Urinary bladder (tissue), 3 donors: ENCODE measurements at regions not wholly inside any gene's neighbourhood (a gene's known extent, or its start where the extent isn't known, plus 50 kb on each side); places are given as distances from the start of the nearest gene placed in this dataset.

Experiments
- DNase-seq: peaks from one replicate; pipeline ENCODE4 v3.0.0-alpha.2; 2015; ENCODE audit errors: extremely low spot score
- H3K27ac ChIP-seq: one replicate; pipeline ENCODE4 v1.5.1; 2013; ENCODE audit warnings: low read depth, mild to moderate bottlenecking, moderate library complexity
- H3K36me3 ChIP-seq: one replicate; pipeline ENCODE4 v1.6.1; 2013; ENCODE audit warnings: mild to moderate bottlenecking, moderate library complexity; ENCODE audit not compliant: insufficient read depth
- H3K4me1 ChIP-seq: one replicate; pipeline ENCODE4 v1.6.1; 2013; ENCODE audit warnings: mild to moderate bottlenecking, moderate library complexity; ENCODE audit not compliant: insufficient read depth
- H3K4me3 ChIP-seq: one replicate; pipeline ENCODE4 v1.5.1; 2013; ENCODE audit warnings: low read depth, low read length
- WGBS: extraction: QIAGEN DNeasy Blood & Tissue Kit; methylation state at CpG from one replicate; pipeline ENCODE4 v1.1.7; 2013; 5-methylcytosine and 5-hydroxymethylcytosine counted together
- donor health status: healthy with polysubstance abuse.
- donor health status: healthy.

GRCh38 chr10:110408943-110409342, 88.8 kb upstream of the DUSP5 start:
- Histone ChIP-seq H3K4me1 (no peaks in the 10 kb centered on the region), H3K4me3 (no peak overlapping the region), H3K27ac (no peak overlapping the region), H3K36me3 (no peaks in the 10 kb centered on the region)
- 93% methylated on average over 8 of the region's 8 CpGs for WGBS
- no peak for DNase-seq

DNA sequence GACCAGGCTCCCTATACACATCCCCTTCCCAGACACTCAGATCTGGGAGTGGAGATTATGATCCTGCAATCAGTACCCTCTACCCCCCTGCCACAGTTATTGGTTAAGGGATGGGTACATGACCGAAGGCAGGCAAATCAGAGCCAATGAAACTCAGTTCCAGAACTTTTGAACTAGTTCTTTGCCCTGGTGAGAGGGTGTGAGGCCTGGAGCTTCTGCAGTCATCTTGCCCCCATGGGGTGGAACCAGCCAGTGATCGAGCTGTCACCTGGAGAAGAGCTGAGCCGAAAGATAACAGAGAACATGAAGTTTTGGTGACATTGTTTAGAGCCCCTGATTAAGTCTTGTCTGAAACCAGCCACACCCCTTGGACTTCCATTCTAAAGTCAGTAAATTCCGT, 88.2 kb upstream of the DUSP5 start:
- no peak for DNase-seq
- no peak overlapping the region for H3K27ac ChIP-seq
- H3K4me3 ChIP-seq: no peak overlapping the region
- H3K4me1 ChIP-seq: no peaks in the 10 kb centered on the region
- H3K36me3 ChIP-seq: no peaks in the 10 kb centered on the region
- 87% methylated on average over 4 of the region's 4 CpGs for WGBS

GRCh38 chr10:110409926-110410325, 87.8 kb upstream of the DUSP5 start:
- peak overlapping the region; percentile 46 for H3K27ac ChIP-seq
- no peaks in the 10 kb centered on the region for H3K36me3 ChIP-seq
- H3K4me1 ChIP-seq: no peaks in the 10 kb centered on the region
- H3K4me3 ChIP-seq: no peak overlapping the region
- 90% methylated on average over 4 of the region's 4 CpGs for WGBS
- DNase-seq: no peak

DNA sequence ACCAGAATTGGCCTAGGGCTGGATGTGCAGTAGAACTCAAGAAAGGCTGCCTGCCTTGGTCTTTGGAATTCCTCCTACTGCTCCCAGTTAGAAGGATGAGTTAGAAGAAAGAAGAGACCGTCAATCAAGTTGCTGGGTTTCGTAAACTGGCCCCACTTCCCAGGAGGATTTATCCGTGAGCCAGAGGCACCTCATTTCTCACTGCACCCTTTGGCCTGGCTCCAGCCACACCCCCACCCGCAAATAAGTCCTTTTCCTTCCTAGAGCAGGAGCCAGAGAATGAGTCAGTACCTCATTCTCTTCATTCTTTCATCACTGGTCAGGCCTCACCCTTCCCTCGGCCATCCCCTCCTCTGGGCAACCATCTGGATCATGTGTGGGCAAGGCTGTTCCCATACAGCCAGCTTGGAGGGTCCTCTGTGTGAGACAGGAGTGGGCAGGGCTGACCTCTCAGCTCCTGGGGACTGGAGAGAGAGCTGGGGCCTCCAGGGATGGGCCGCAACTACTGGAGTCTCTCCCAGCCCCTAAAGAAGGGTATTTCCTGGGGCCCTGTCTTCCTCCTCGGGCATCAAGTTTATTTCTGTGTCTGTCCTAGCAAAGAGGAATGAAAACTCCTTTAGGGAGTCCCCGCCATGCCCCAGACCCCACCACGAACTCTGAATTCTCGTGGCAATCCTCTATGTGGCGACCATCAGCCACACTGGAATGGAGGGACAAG, 87.2 kb upstream of the DUSP5 start:
- H3K27ac ChIP-seq: peak overlapping the region; percentile 46
- 58% methylated on average over 11 of the region's 11 CpGs for WGBS

DNA sequence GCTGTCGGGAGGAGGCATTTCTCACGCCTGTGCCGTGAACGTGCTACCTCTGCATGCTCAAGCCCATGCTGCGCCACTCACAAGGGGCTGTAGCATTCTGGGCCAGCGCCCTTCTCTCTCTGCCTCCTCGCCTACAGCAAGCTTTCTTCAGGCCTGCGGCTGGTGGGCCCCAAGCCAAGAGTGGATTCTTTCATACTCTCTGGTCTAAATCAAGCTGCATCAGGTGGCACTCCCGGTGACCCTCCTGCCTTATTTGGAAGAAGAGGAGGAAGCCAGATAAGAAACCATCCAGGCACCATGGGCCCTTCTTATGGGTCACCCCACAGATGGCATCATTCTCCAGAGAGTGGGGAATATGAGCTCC, 86.7 kb upstream of the DUSP5 start:
- Histone ChIP-seq H3K4me1 (no peaks in the 10 kb centered on the region), H3K36me3 (no peaks in the 10 kb centered on the region), H3K4me3 (no peak overlapping the region), H3K27ac (no peak overlapping the region)
- WGBS: 65% methylated on average over 9 of the region's 9 CpGs
- DNase-seq: no peak

More for the DNA sequence above, 87.2 kb upstream of the DUSP5 start:
- DNase-seq: no peak
- Histone ChIP-seq H3K4me1 (no peaks in the 10 kb centered on the region), H3K36me3 (no peaks in the 10 kb centered on the region), H3K4me3 (no peak overlapping the region)

- WGBS: 97% methylated on average over 2 of the region's 2 CpGs
- no peak overlapping the region for H3K27ac ChIP-seq
Observed at GRCh38 chr10:110413049-110413783, 84.5 kb upstream of the DUSP5 start.

GRCh38 chr10:110413903-110414547, 83.7 kb upstream of the DUSP5 start:
- 88% methylated on average over 11 of the region's 11 CpGs for WGBS
- Histone ChIP-seq H3K27ac (no peak overlapping the region), H3K36me3 (no peaks in the 10 kb centered on the region), H3K4me3 (no peak overlapping the region), H3K4me1 (no peaks in the 10 kb centered on the region)
- DNase-seq: no peak

More at GRCh38 chr10:110413049-110413783, 84.5 kb upstream of the DUSP5 start:
- Histone ChIP-seq H3K4me1 (no peaks in the 10 kb centered on the region), H3K36me3 (no peaks in the 10 kb centered on the region), H3K4me3 (no peak overlapping the region)
- no peak for DNase-seq

DNA sequence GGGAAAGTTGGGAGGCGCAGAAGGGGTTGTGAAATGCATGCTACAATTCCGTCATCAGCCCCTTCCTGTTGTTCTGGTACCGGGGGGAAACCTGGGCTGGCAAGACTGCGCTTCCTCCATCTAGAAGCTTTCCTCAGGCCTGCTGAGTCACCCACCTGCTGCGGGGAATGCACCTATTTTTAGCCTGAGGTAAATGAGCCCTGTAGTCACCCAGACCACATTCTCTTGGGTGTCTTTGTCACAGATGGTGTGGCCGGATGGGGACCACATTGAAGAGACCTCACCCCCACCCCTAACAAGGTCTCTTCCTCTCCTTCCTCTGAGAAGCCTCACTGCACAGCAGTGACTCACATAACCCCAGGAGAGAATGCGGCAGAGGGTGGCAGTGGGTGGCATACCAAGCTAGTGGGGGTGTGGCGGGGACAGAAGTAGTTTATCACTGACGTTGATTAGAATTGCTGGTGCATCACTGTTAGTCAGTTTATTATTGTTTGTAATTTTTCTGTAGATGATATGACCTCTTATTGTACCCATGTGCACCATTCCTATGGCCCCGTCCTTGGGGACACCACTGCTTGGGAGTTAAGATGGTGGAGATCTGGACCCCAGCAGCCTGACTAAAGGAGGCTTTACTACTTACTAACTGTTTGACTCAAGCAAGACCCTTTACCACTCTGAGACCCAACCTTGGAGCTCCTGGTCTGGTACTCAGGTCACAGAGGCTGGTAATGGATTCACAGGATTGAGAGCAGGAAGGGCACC, 83.0 kb upstream of the DUSP5 start:
- DNase-seq: no peak
- WGBS: 78% methylated on average over 10 of the region's 10 CpGs
- H3K4me3 ChIP-seq: no peak overlapping the region
- no peaks in the 10 kb centered on the region for H3K4me1 ChIP-seq
- H3K36me3 ChIP-seq: no peaks in the 10 kb centered on the region
- no peak overlapping the region for H3K27ac ChIP-seq

- H3K4me1 ChIP-seq: no peaks in the 10 kb centered on the region
- no peak overlapping the region for H3K4me3 ChIP-seq
- WGBS: 55% methylated on average over 3 of the region's 3 CpGs
- DNase-seq: no peak
- H3K36me3 ChIP-seq: no peaks in the 10 kb centered on the region
- no peak overlapping the region for H3K27ac ChIP-seq
Observed at GRCh38 chr10:110415809-110416208, 81.9 kb upstream of the DUSP5 start.

- H3K36me3 ChIP-seq: no peaks in the 10 kb centered on the region
- no peaks in the 10 kb centered on the region for H3K4me1 ChIP-seq
- no peak overlapping the region for H3K27ac ChIP-seq
- H3K4me3 ChIP-seq: no peak overlapping the region
- WGBS: 75% methylated on average over 7 of the region's 7 CpGs
- no peak for DNase-seq
Observed at GRCh38 chr10:110416776-110417711, 80.7 kb upstream of the DUSP5 start.

DNA sequence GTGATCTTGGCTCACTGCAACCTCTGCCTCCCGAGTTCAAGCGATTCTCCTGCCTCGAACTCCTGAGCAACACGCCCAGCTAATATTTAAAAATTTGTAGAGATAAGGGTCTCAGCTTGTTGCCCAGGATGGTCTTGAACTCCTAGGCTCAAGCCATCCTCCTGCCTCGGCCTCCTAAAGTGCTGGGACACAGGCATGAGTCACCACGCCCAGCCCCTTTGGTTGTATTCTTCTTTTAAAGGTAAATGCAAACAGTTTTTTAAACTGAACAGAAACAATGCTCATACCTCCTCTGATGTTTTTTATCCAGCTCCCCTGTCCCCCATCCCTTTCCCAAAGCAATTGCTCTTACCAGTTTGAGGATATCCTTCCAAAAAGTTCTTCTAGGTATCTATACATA, 79.5 kb upstream of the DUSP5 start:
- H3K27ac ChIP-seq: no peak overlapping the region
- H3K4me3 ChIP-seq: no peak overlapping the region
- 87% methylated on average over 6 of the region's 6 CpGs for WGBS
- H3K36me3 ChIP-seq: no peaks in the 10 kb centered on the region
- no peaks in the 10 kb centered on the region for H3K4me1 ChIP-seq
- no peak for DNase-seq

- Histone ChIP-seq H3K4me3 (no peak overlapping the region), H3K27ac (no peak overlapping the region), H3K36me3 (no peaks in the 10 kb centered on the region), H3K4me1 (no peaks in the 10 kb centered on the region)
- 77% methylated on average over 5 of the region's 5 CpGs for WGBS
- no peak for DNase-seq
Observed at GRCh38 chr10:110419265-110419664, 78.4 kb upstream of the DUSP5 start.
